Adrenal gland (tissue), 5 donors: ENCODE measurements at regions not wholly inside any gene's neighbourhood (a gene's known extent, or its start where the extent isn't known, plus 50 kb on each side); places are given as distances from the start of the nearest gene placed in this dataset.
"Not testable (repeated sequence)": the region's sequence is repeated elsewhere in the genome, so short reads cannot be mapped to it uniquely, and the experiment has no call there.

ENCODE experiments used
- POLR2A ChIP-seq, 2 donors: fragments of 450-650 bp; IDR thresholded peaks; one replicate each; pipeline ENCODE4 v1.6.1; 2017; ENCODE audit warnings: antibody characterized with exemption in 2 of 2, mild to moderate bottlenecking in 2 of 2, moderate library complexity in 1 of 2
- TF ChIP-seq, protein P1 (sequence below), 6 experiments: fragments of 450-650 bp in 4 of 6; fragments of 200-600 bp in 2 of 6; sonication (generic) in 1 of 6; IDR thresholded peaks; 1 replicate in 5 of 6; 2 replicates in 1 of 6; pipeline versions ENCODE4 v1.5.1 to v1.8.0; 2016 to 2021; ENCODE audit warnings: antibody characterized with exemption in 6 of 6, mild to moderate bottlenecking in 2 of 6, moderate library complexity in 1 of 6
- donor health status: DM: no; HTN: no; CAD: no.

- TF ChIP-seq POLR2A (IDR thresholded peaks at IDR 0.05): not testable (repeated sequence)
- TF ChIP-seq, protein P1, sequence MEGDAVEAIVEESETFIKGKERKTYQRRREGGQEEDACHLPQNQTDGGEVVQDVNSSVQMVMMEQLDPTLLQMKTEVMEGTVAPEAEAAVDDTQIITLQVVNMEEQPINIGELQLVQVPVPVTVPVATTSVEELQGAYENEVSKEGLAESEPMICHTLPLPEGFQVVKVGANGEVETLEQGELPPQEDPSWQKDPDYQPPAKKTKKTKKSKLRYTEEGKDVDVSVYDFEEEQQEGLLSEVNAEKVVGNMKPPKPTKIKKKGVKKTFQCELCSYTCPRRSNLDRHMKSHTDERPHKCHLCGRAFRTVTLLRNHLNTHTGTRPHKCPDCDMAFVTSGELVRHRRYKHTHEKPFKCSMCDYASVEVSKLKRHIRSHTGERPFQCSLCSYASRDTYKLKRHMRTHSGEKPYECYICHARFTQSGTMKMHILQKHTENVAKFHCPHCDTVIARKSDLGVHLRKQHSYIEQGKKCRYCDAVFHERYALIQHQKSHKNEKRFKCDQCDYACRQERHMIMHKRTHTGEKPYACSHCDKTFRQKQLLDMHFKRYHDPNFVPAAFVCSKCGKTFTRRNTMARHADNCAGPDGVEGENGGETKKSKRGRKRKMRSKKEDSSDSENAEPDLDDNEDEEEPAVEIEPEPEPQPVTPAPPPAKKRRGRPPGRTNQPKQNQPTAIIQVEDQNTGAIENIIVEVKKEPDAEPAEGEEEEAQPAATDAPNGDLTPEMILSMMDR (IDR thresholded peaks at IDR 0.05): not testable (repeated sequence)
These were observed 332.9 kb downstream of the CACNA1B start for GRCh38 chr9:138210388-138210986.
